ENCODE measurements at regions not wholly inside any gene's neighbourhood (a gene's known extent, or its start where the extent isn't known, plus 50 kb on each side); places are given as distances from the start of the nearest gene placed in this dataset.
A peak's percentile ranks its signal among the peaks of the same experiment; 100 is the strongest.

- DNase-seq, result no peak
- TF ChIP-seq GATA1 (IDR thresholded peaks at IDR 0.05; ENCODE audit: low read depth, low read length) (no peak), POLR2A (IDR thresholded peaks at IDR 0.05; ENCODE audit: low read length) (no peak)
Observed at GRCh38 chr3:152717252-152717651, 117.7 kb upstream of the P2RY1 start.

- DNase-seq, result peak in 1 of 2 experiments; percentile 45
- TF ChIP-seq GATA1 (IDR thresholded peaks at IDR 0.05; ENCODE audit: low read depth, low read length), result no peak
- TF ChIP-seq POLR2A (IDR thresholded peaks at IDR 0.05; ENCODE audit: low read length), result no peak
Observed at GRCh38 chr3:152718810-152719209, 116.1 kb upstream of the P2RY1 start.

- TF ChIP-seq GATA1 (IDR thresholded peaks at IDR 0.05; ENCODE audit: low read depth, low read length), result no peak
- TF ChIP-seq POLR2A (IDR thresholded peaks at IDR 0.05; ENCODE audit: low read length), result no peak
- peak; percentile 45 to 77 for DNase-seq
Observed at GRCh38 chr3:152719264-152719663, 115.7 kb upstream of the P2RY1 start.

GRCh38 chr3:152720951-152721718 is 113.8 kb upstream of the P2RY1 start:
- DNase-seq, result no peak
- TF ChIP-seq GATA1 (IDR thresholded peaks at IDR 0.05; ENCODE audit: low read depth, low read length), result no peak
- TF ChIP-seq POLR2A (IDR thresholded peaks at IDR 0.05; ENCODE audit: low read length), result no peak

- DNase-seq, result no peak
- TF ChIP-seq GATA1 (IDR thresholded peaks at IDR 0.05; ENCODE audit: low read depth, low read length) (no peak), POLR2A (IDR thresholded peaks at IDR 0.05; ENCODE audit: low read length) (no peak)
Observed at GRCh38 chr3:152724270-152724669, 110.7 kb upstream of the P2RY1 start.

GRCh38 chr3:152728231-152728980 is 106.5 kb upstream of the P2RY1 start:
- no peak for TF ChIP-seq GATA1 (IDR thresholded peaks at IDR 0.05; ENCODE audit: low read depth, low read length)
- TF ChIP-seq POLR2A (IDR thresholded peaks at IDR 0.05; ENCODE audit: low read length), result no peak
- DNase-seq, result no peak

GRCh38 chr3:152729906-152730305 is 105.0 kb upstream of the P2RY1 start:
- no peak for TF ChIP-seq GATA1 (IDR thresholded peaks at IDR 0.05; ENCODE audit: low read depth, low read length)
- no peak for TF ChIP-seq POLR2A (IDR thresholded peaks at IDR 0.05; ENCODE audit: low read length)
- DNase-seq, result no peak

GRCh38 chr3:152731511-152731910 is 103.4 kb upstream of the P2RY1 start:
- TF ChIP-seq GATA1 (IDR thresholded peaks at IDR 0.05; ENCODE audit: low read depth, low read length), result no peak
- TF ChIP-seq POLR2A (IDR thresholded peaks at IDR 0.05; ENCODE audit: low read length), result no peak
- DNase-seq, result no peak

- no peak for DNase-seq
- TF ChIP-seq POLR2A (IDR thresholded peaks at IDR 0.05; ENCODE audit: low read length) (no peak), GATA1 (IDR thresholded peaks at IDR 0.05; ENCODE audit: low read depth, low read length) (no peak)
Observed at GRCh38 chr3:152733584-152734119, 101.3 kb upstream of the P2RY1 start.

- TF ChIP-seq GATA1 (IDR thresholded peaks at IDR 0.05; ENCODE audit: low read depth, low read length) (no peak), POLR2A (IDR thresholded peaks at IDR 0.05; ENCODE audit: low read length) (no peak)
- DNase-seq, result no peak
Observed at GRCh38 chr3:152737021-152737908, 97.7 kb upstream of the P2RY1 start.

GRCh38 chr3:152738656-152739055 is 96.3 kb upstream of the P2RY1 start:
- DNase-seq, result peak in 1 of 2 experiments; percentile 33

GRCh38 chr3:152742368-152743347 is 92.3 kb upstream of the P2RY1 start:
- DNase-seq, result no peak
- TF ChIP-seq GATA1 (IDR thresholded peaks at IDR 0.05; ENCODE audit: low read depth, low read length), result no peak

More at GRCh38 chr3:152738656-152739055, 96.3 kb upstream of the P2RY1 start:
- no peak for TF ChIP-seq POLR2A (IDR thresholded peaks at IDR 0.05; ENCODE audit: low read length)
- no peak for TF ChIP-seq GATA1 (IDR thresholded peaks at IDR 0.05; ENCODE audit: low read depth, low read length)

All from erythroblast (primary cell).